ENCODE measurements at regions not wholly inside any gene's neighbourhood (a gene's known extent, or its start where the extent isn't known, plus 50 kb on each side); places are given as distances from the start of the nearest gene placed in this dataset.

- Histone ChIP-seq H3K4me1 (peaks cover 0 to 8% (median 0%) of the 10 kb centered on the region in 12 donors), H3K27ac (no peak overlapping the region), H3K27me3 (no peaks in the 10 kb centered on the region), H3K36me3 (no peaks in the 10 kb centered on the region), H3K9me3 (no peaks in the 10 kb centered on the region), H3K4me3 (no peak overlapping the region)
- no peak for TF ChIP-seq POLR2A (IDR thresholded peaks at IDR 0.05)
- TF ChIP-seq, protein P1, sequence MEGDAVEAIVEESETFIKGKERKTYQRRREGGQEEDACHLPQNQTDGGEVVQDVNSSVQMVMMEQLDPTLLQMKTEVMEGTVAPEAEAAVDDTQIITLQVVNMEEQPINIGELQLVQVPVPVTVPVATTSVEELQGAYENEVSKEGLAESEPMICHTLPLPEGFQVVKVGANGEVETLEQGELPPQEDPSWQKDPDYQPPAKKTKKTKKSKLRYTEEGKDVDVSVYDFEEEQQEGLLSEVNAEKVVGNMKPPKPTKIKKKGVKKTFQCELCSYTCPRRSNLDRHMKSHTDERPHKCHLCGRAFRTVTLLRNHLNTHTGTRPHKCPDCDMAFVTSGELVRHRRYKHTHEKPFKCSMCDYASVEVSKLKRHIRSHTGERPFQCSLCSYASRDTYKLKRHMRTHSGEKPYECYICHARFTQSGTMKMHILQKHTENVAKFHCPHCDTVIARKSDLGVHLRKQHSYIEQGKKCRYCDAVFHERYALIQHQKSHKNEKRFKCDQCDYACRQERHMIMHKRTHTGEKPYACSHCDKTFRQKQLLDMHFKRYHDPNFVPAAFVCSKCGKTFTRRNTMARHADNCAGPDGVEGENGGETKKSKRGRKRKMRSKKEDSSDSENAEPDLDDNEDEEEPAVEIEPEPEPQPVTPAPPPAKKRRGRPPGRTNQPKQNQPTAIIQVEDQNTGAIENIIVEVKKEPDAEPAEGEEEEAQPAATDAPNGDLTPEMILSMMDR (IDR thresholded peaks at IDR 0.05): no peak
- intact Hi-C loops (cut with DNase I): no loop called here
- DNase-seq (no peak), ATAC-seq (no peak)
- WGBS, 4 donors: 81 to 91% (median 84%) methylated on average over 4 of the region's 4 CpGs
Observed at GRCh38 chr4:156154978-156155377, 201.3 kb upstream of the CTSO start.

GRCh38 chr4:156146571-156146970 lies 192.9 kb upstream of the CTSO start:
- H3K4me3 ChIP-seq: no peak overlapping the region
- intact Hi-C loops (cut with DNase I): no loop called here
- peaks cover 0 to 3% (median 0%) of the 10 kb centered on the region in 12 donors for H3K4me1 ChIP-seq
- peak overlapping the region in 1 of 12 donors; percentile 14 for H3K27ac ChIP-seq
- H3K36me3 ChIP-seq: no peaks in the 10 kb centered on the region
- no peaks in the 10 kb centered on the region for H3K9me3 ChIP-seq
- TF ChIP-seq, protein P1 (IDR thresholded peaks at IDR 0.05): no peak
- no peak for TF ChIP-seq POLR2A (IDR thresholded peaks at IDR 0.05)
- no peaks in the 10 kb centered on the region for H3K27me3 ChIP-seq
- 69 to 81% (median 76%) methylated on average over 2 of the region's 2 CpGs for WGBS, 4 donors
- ATAC-seq (no peak), DNase-seq (no peak)

DNA sequence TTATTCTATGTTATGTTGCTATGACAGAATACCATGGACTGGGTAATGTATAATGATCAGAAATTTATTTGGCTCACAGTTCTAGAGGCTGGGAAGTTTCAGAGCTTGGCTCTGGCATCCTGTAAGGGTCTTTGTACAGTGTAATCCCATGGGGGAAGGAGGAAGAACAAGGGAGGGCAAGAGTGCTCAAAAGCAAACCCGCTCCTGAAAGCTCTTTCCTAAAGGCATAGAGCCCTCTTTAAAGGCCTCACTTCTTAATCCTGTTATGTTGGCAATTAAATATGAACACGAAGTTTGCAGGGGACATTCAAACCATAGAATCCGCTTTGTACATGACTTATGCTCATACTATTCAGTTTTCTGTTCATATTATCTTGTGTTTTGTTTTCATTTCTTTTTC lies 191.3 kb upstream of the CTSO start:
- no peaks in the 10 kb centered on the region for H3K4me1 ChIP-seq
- TF ChIP-seq, protein P1 (IDR thresholded peaks at IDR 0.05): no peak
- H3K36me3 ChIP-seq: no peaks in the 10 kb centered on the region
- H3K9me3 ChIP-seq: no peaks in the 10 kb centered on the region
- 75 to 84% (median 78%) methylated on average over 3 of the region's 3 CpGs for WGBS, 4 donors
- H3K27me3 ChIP-seq: no peaks in the 10 kb centered on the region
- DNase-seq (no peak), ATAC-seq (no peak)
- intact Hi-C loops (cut with DNase I): no loop called here
- no peak overlapping the region for H3K4me3 ChIP-seq
- peak overlapping the region in 1 of 12 donors; percentile 30 for H3K27ac ChIP-seq

DNA sequence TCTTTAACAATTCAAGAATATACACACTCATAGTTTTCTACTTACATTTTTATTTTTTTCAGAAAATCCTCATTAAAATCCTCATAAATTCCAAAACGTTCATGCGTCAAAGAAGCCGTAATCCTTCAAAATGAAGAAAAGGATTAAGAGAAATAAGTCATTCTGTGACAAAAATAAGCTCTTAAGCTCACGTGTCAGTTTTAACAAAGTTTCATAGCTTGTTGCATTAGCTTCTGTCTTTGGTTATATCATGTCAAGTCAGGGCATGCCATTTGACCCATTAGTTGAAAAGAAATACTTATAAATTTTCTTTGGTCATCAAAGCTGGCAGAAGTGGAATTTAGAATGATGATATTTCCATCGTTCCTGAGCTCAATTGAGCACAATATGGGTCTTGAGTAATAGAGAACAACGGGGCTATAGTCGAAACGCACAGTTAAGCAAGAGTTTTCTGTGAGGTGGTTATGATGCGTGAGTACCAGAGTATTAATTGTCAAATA lies 185.2 kb upstream of the CTSO start:
- Histone ChIP-seq H3K27ac (peak overlapping the region in 1 of 12 donors; percentile 72), H3K36me3 (no peaks in the 10 kb centered on the region), H3K4me3 (no peak overlapping the region), H3K27me3 (no peaks in the 10 kb centered on the region), H3K4me1 (no peaks in the 10 kb centered on the region), H3K9me3 (no peaks in the 10 kb centered on the region)
- 88 to 92% (median 89%) methylated on average over 9 of the region's 9 CpGs for WGBS, 4 donors
- no peak for DNase-seq
- TF ChIP-seq POLR2A (IDR thresholded peaks at IDR 0.05): no peak
- TF ChIP-seq, protein P1 (IDR thresholded peaks at IDR 0.05): no peak
- intact Hi-C loops (cut with DNase I): no loop called here
- no peak for ATAC-seq
